ENCODE measurements at regions not wholly inside any gene's neighbourhood (a gene's known extent, or its start where the extent isn't known, plus 50 kb on each side); places are given as distances from the start of the nearest gene placed in this dataset.
"Not testable (repeated sequence)": the region's sequence is repeated elsewhere in the genome, so short reads cannot be mapped to it uniquely, and the experiment has no call there.

GRCh38 chr4:28466886-28467285, 1606.2 kb downstream of the STIM2 start:
- TF ChIP-seq, protein P1, sequence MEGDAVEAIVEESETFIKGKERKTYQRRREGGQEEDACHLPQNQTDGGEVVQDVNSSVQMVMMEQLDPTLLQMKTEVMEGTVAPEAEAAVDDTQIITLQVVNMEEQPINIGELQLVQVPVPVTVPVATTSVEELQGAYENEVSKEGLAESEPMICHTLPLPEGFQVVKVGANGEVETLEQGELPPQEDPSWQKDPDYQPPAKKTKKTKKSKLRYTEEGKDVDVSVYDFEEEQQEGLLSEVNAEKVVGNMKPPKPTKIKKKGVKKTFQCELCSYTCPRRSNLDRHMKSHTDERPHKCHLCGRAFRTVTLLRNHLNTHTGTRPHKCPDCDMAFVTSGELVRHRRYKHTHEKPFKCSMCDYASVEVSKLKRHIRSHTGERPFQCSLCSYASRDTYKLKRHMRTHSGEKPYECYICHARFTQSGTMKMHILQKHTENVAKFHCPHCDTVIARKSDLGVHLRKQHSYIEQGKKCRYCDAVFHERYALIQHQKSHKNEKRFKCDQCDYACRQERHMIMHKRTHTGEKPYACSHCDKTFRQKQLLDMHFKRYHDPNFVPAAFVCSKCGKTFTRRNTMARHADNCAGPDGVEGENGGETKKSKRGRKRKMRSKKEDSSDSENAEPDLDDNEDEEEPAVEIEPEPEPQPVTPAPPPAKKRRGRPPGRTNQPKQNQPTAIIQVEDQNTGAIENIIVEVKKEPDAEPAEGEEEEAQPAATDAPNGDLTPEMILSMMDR (IDR thresholded peaks at IDR 0.05), result not testable (repeated sequence)
- not testable (repeated sequence) for TF ChIP-seq POLR2A (IDR thresholded peaks at IDR 0.05)

All from heart left ventricle (tissue), 13 donors.